ENCODE measurements at regions not wholly inside any gene's neighbourhood (a gene's known extent, or its start where the extent isn't known, plus 50 kb on each side); places are given as distances from the start of the nearest gene placed in this dataset.

DNA sequence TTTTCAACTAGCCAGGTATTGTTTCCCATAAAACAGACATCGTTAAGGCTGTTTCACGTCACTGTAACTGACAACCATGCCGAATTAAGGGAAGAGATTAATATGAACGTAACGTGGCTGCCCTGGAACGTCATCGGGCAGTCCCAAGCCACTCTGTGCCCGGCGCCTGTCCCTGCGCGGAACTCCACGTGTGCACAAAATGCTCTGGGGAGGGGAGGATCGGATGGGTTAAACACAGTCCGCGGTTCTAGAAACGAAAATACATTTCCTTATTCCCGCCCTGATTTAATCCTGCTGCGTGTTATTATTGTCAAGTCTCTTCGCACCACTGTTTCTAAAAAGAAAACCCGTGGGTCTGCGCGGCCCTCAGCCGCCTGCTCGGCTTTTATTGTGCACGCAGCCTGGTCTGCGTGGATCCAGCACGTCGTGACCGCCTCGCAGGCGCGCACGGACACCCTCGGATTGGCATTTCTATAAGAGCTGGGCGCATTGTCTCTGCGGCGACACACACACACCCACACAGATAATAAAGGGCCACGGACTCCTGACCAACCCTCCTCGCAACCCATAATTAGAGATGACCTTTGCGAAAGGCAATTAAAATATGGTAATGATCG, 69.6 kb upstream of the BCOR start:
- H3K79me2 ChIP-seq (ENCODE audit: low read depth): no peaks in the 10 kb centered on the region
- no peaks in the 10 kb centered on the region for H3K9me3 ChIP-seq (ENCODE audit: insufficient read depth, low read depth)
- POLR2A ChIA-PET (ENCODE audit: unreplicated experiment): no interaction called here
- no peak overlapping the region for H2AFZ ChIP-seq
- no peak overlapping the region for H3K27ac ChIP-seq
- no peak overlapping the region for H3K4me2 ChIP-seq
- no peaks in the 10 kb centered on the region for H3K4me1 ChIP-seq (replicated peaks; ENCODE audit: insufficient read depth)
- no peaks in the 10 kb centered on the region for H3K9me2 ChIP-seq (ENCODE audit: insufficient read depth)
- DNase-seq: no peak
- intact Hi-C loops (cut with micrococcal nuclease; ENCODE audit: unreplicated experiment): no loop called here
- H3K36me3 ChIP-seq (ENCODE audit: low read depth): no peaks in the 10 kb centered on the region
- no peaks in the 10 kb centered on the region for H3F3A ChIP-seq (ENCODE audit: insufficient read depth, low read depth)
- no peaks in the 10 kb centered on the region for H3K27me3 ChIP-seq (ENCODE audit: insufficient read depth, low read depth)
- no peaks in the 10 kb centered on the region for H4K20me1 ChIP-seq (ENCODE audit: insufficient read depth)
- CTCF ChIA-PET: no interaction called here
- TF ChIP-seq EZH2 (IDR thresholded peaks at IDR 0.05; ENCODE audit: low read depth): no peak
- TF ChIP-seq, protein P1, sequence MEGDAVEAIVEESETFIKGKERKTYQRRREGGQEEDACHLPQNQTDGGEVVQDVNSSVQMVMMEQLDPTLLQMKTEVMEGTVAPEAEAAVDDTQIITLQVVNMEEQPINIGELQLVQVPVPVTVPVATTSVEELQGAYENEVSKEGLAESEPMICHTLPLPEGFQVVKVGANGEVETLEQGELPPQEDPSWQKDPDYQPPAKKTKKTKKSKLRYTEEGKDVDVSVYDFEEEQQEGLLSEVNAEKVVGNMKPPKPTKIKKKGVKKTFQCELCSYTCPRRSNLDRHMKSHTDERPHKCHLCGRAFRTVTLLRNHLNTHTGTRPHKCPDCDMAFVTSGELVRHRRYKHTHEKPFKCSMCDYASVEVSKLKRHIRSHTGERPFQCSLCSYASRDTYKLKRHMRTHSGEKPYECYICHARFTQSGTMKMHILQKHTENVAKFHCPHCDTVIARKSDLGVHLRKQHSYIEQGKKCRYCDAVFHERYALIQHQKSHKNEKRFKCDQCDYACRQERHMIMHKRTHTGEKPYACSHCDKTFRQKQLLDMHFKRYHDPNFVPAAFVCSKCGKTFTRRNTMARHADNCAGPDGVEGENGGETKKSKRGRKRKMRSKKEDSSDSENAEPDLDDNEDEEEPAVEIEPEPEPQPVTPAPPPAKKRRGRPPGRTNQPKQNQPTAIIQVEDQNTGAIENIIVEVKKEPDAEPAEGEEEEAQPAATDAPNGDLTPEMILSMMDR (conservative IDR thresholded peaks at IDR 0.05): no peak
- no TSS peak for BruUV-seq (replicated peaks)
- no peak overlapping the region for H3K4me3 ChIP-seq

DNA sequence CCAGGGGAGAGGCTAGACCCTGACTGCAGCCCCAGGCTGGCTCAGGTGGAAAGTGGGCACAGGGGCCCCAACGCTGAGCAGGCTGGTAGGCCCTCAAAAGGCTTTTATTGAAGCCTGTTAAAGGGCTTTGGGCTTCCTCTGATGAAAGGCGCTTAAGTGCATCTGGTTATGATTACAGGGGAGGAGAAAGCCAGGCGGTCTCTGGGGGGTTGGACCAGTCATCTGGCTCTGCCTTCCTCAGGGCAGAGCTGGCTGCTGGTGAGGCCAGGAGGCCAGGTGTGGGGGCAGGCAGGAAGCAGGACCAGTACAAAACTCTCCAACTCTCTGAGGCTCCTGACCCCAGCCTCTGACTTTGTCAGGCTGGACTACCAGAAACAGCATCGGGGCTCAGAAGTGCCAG, 68.8 kb upstream of the BCOR start:
- no peak for DNase-seq
- H3K9me2 ChIP-seq (ENCODE audit: insufficient read depth): no peaks in the 10 kb centered on the region
- no peaks in the 10 kb centered on the region for H4K20me1 ChIP-seq (ENCODE audit: insufficient read depth)
- H3K36me3 ChIP-seq (ENCODE audit: low read depth): no peaks in the 10 kb centered on the region
- H3K4me3 ChIP-seq: no peak overlapping the region
- no peaks in the 10 kb centered on the region for H3K27me3 ChIP-seq (ENCODE audit: insufficient read depth, low read depth)
- H3F3A ChIP-seq (ENCODE audit: insufficient read depth, low read depth): no peaks in the 10 kb centered on the region
- H2AFZ ChIP-seq: no peak overlapping the region
- intact Hi-C loops (cut with micrococcal nuclease; ENCODE audit: unreplicated experiment): no loop called here
- no peak overlapping the region for H3K27ac ChIP-seq
- no peak overlapping the region for H3K4me2 ChIP-seq
- CTCF ChIA-PET: no interaction called here
- BruUV-seq (replicated peaks): no TSS peak
- no peaks in the 10 kb centered on the region for H3K4me1 ChIP-seq (replicated peaks; ENCODE audit: insufficient read depth)
- H3K9me3 ChIP-seq (ENCODE audit: insufficient read depth, low read depth): no peaks in the 10 kb centered on the region
- no peak for TF ChIP-seq EZH2 (IDR thresholded peaks at IDR 0.05; ENCODE audit: low read depth)
- TF ChIP-seq, protein P1 (conservative IDR thresholded peaks at IDR 0.05): no peak
- no peaks in the 10 kb centered on the region for H3K79me2 ChIP-seq (ENCODE audit: low read depth)
- POLR2A ChIA-PET (ENCODE audit: unreplicated experiment): no interaction called here

DNA sequence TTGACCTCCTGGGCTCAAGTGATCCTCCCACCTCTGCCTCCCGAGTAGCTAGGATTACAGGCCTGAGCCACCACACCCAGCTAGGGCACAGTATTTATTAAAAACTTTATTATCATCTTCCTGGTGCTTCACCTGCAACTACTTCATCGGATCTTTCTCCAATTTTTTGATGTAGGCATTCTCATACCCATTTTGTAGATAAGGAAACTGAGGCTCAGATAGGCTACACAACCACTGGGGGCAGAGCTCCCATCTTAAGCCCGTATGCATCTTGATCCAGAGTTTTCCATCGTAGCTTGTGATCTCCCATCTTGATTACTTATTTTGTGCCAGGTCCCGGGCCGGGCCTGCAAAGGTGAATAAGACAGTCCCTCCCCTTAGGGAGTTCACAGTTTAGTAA, 68.1 kb upstream of the BCOR start:
- intact Hi-C loops (cut with micrococcal nuclease; ENCODE audit: unreplicated experiment): no loop called here
- POLR2A ChIA-PET (ENCODE audit: unreplicated experiment): no interaction called here
- no TSS peak for BruUV-seq (replicated peaks)
- no peaks in the 10 kb centered on the region for H4K20me1 ChIP-seq (ENCODE audit: insufficient read depth)
- no peaks in the 10 kb centered on the region for H3K36me3 ChIP-seq (ENCODE audit: low read depth)
- H3K27me3 ChIP-seq (ENCODE audit: insufficient read depth, low read depth): no peaks in the 10 kb centered on the region
- CTCF ChIA-PET: no interaction called here
- no peak overlapping the region for H3K4me2 ChIP-seq
- H3K9me3 ChIP-seq (ENCODE audit: insufficient read depth, low read depth): no peaks in the 10 kb centered on the region
- TF ChIP-seq EZH2 (IDR thresholded peaks at IDR 0.05; ENCODE audit: low read depth): no peak
- TF ChIP-seq, protein P1 (conservative IDR thresholded peaks at IDR 0.05): no peak
- DNase-seq: no peak
- no peak overlapping the region for H3K4me3 ChIP-seq
- H3K79me2 ChIP-seq (ENCODE audit: low read depth): no peaks in the 10 kb centered on the region
- no peaks in the 10 kb centered on the region for H3F3A ChIP-seq (ENCODE audit: insufficient read depth, low read depth)
- no peak overlapping the region for H2AFZ ChIP-seq
- H3K9me2 ChIP-seq (ENCODE audit: insufficient read depth): no peaks in the 10 kb centered on the region
- no peaks in the 10 kb centered on the region for H3K4me1 ChIP-seq (replicated peaks; ENCODE audit: insufficient read depth)
- no peak overlapping the region for H3K27ac ChIP-seq

Data from PC-9 (cell line).